IPS-15b (cell line): ENCODE measurements at regions not wholly inside any gene's neighbourhood (a gene's known extent, or its start where the extent isn't known, plus 50 kb on each side); places are given as distances from the start of the nearest gene placed in this dataset.

ENCODE experiments used
- H3K27me3 ChIP-seq: one replicate; pipeline ENCODE4 v1.6.1; 2013; ENCODE audit warnings: low read length; ENCODE audit not compliant: control insufficient read depth, insufficient read depth
- H3K36me3 ChIP-seq: one replicate; pipeline ENCODE4 v1.6.1; 2013; ENCODE audit warnings: low read length; ENCODE audit not compliant: control insufficient read depth, insufficient read depth
- H3K4me1 ChIP-seq: one replicate; pipeline ENCODE4 v1.6.1; 2013; ENCODE audit warnings: mild to moderate bottlenecking, low read length; ENCODE audit not compliant: control insufficient read depth, insufficient read depth
- H3K4me3 ChIP-seq: one replicate; pipeline ENCODE4 v1.5.1; 2013; ENCODE audit warnings: low read depth, low read length
- H3K9ac ChIP-seq: one replicate; pipeline ENCODE4 v1.6.1; 2013; ENCODE audit warnings: low read depth, mild to moderate bottlenecking, low read length
- H3K9me3 ChIP-seq: one replicate; pipeline ENCODE4 v1.6.1; 2013; ENCODE audit warnings: mild to moderate bottlenecking, low read length; ENCODE audit not compliant: control insufficient read depth, insufficient read depth

GRCh38 chr4:56198265-56198664 lies 189.0 kb downstream of the AASDH start:
- no peaks in the 10 kb centered on the region for H3K36me3 ChIP-seq
- no peak overlapping the region for H3K4me3 ChIP-seq

GRCh38 chr4:56197387-56197786 lies 189.9 kb downstream of the AASDH start:
- Histone ChIP-seq H3K9me3 (no peaks in the 10 kb centered on the region), H3K36me3 (no peaks in the 10 kb centered on the region), H3K27me3 (no peaks in the 10 kb centered on the region), H3K9ac (no peak overlapping the region), H3K4me1 (no peaks in the 10 kb centered on the region), H3K4me3 (no peak overlapping the region)

More at GRCh38 chr4:56198265-56198664, 189.0 kb downstream of the AASDH start:
- Histone ChIP-seq H3K9ac (no peak overlapping the region), H3K4me1 (no peaks in the 10 kb centered on the region), H3K9me3 (no peaks in the 10 kb centered on the region), H3K27me3 (peaks cover 2% of the 10 kb centered on the region)

GRCh38 chr4:56195025-56195424 lies 192.3 kb downstream of the AASDH start:
- H3K4me1 ChIP-seq: no peaks in the 10 kb centered on the region
- no peak overlapping the region for H3K9ac ChIP-seq
- H3K9me3 ChIP-seq: no peaks in the 10 kb centered on the region
- no peaks in the 10 kb centered on the region for H3K36me3 ChIP-seq
- H3K4me3 ChIP-seq: no peak overlapping the region
- no peaks in the 10 kb centered on the region for H3K27me3 ChIP-seq

- H3K9ac ChIP-seq: no peak overlapping the region
- H3K9me3 ChIP-seq: no peaks in the 10 kb centered on the region
- H3K4me3 ChIP-seq: no peak overlapping the region
- H3K27me3 ChIP-seq: no peaks in the 10 kb centered on the region
- no peaks in the 10 kb centered on the region for H3K36me3 ChIP-seq
- H3K4me1 ChIP-seq: no peaks in the 10 kb centered on the region
Observed at GRCh38 chr4:56191534-56191933, 195.8 kb downstream of the AASDH start.

- Histone ChIP-seq H3K9me3 (no peaks in the 10 kb centered on the region), H3K27me3 (no peaks in the 10 kb centered on the region), H3K36me3 (no peaks in the 10 kb centered on the region), H3K9ac (no peak overlapping the region), H3K4me1 (peaks cover 3% of the 10 kb centered on the region), H3K4me3 (no peak overlapping the region)
Observed at GRCh38 chr4:56187688-56188087, 199.6 kb downstream of the AASDH start.

GRCh38 chr4:56186808-56187523 lies 200.3 kb downstream of the AASDH start:
- H3K27me3 ChIP-seq: no peaks in the 10 kb centered on the region
- H3K9me3 ChIP-seq: no peaks in the 10 kb centered on the region
- H3K4me3 ChIP-seq: no peak overlapping the region
- no peaks in the 10 kb centered on the region for H3K36me3 ChIP-seq
- H3K4me1 ChIP-seq: peaks cover 3% of the 10 kb centered on the region
- H3K9ac ChIP-seq: no peak overlapping the region

- H3K4me3 ChIP-seq: no peak overlapping the region
Observed at GRCh38 chr4:56185901-56186300, 201.4 kb downstream of the AASDH start.

GRCh38 chr4:56184214-56184613 lies 203.1 kb downstream of the AASDH start:
- no peaks in the 10 kb centered on the region for H3K9me3 ChIP-seq
- H3K4me3 ChIP-seq: no peak overlapping the region
- peaks cover 3% of the 10 kb centered on the region for H3K4me1 ChIP-seq
- H3K27me3 ChIP-seq: no peaks in the 10 kb centered on the region
- H3K36me3 ChIP-seq: no peaks in the 10 kb centered on the region
- H3K9ac ChIP-seq: no peak overlapping the region

More at GRCh38 chr4:56185901-56186300, 201.4 kb downstream of the AASDH start:
- Histone ChIP-seq H3K9me3 (no peaks in the 10 kb centered on the region), H3K27me3 (no peaks in the 10 kb centered on the region), H3K36me3 (no peaks in the 10 kb centered on the region), H3K4me1 (peaks cover 3% of the 10 kb centered on the region), H3K9ac (no peak overlapping the region)

- Histone ChIP-seq H3K27me3 (no peaks in the 10 kb centered on the region), H3K36me3 (no peaks in the 10 kb centered on the region), H3K4me1 (peaks cover 3% of the 10 kb centered on the region), H3K4me3 (no peak overlapping the region), H3K9ac (no peak overlapping the region), H3K9me3 (no peaks in the 10 kb centered on the region)
Observed at GRCh38 chr4:56183344-56183959, 203.8 kb downstream of the AASDH start.

- H3K27me3 ChIP-seq: no peaks in the 10 kb centered on the region
- H3K4me3 ChIP-seq: no peak overlapping the region
- no peaks in the 10 kb centered on the region for H3K9me3 ChIP-seq
- H3K4me1 ChIP-seq: peaks cover 3% of the 10 kb centered on the region
- no peak overlapping the region for H3K9ac ChIP-seq
- H3K36me3 ChIP-seq: no peaks in the 10 kb centered on the region
Observed at GRCh38 chr4:56182356-56182755, 204.9 kb downstream of the AASDH start.

GRCh38 chr4:56181140-56181953 lies 205.9 kb downstream of the AASDH start:
- H3K9ac ChIP-seq: no peak overlapping the region
- H3K4me3 ChIP-seq: no peak overlapping the region
- H3K27me3 ChIP-seq: no peaks in the 10 kb centered on the region

More at GRCh38 chr4:56181140-56181953, 205.9 kb downstream of the AASDH start:
- Histone ChIP-seq H3K9me3 (no peaks in the 10 kb centered on the region), H3K36me3 (no peaks in the 10 kb centered on the region), H3K4me1 (peaks cover 3% of the 10 kb centered on the region)
